WERI-Rb-1 (cell line): ENCODE measurements at regions not wholly inside any gene's neighbourhood (a gene's known extent, or its start where the extent isn't known, plus 50 kb on each side); places are given as distances from the start of the nearest gene placed in this dataset.

Experiments used
- DNase-seq: peaks from one replicate; pipeline ENCODE4 v3.0.0-alpha.2; 2020
- H3K27ac ChIP-seq: fragments of 250-450 bp; sonication (Bioruptor Pico); 2 replicates; pipeline ENCODE4 v1.5.1; 2020; ENCODE audit warnings: mild to moderate bottlenecking, moderate library complexity
- H3K27me3 ChIP-seq: fragments of 250-450 bp; sonication (Bioruptor Pico); 2 replicates; pipeline ENCODE4 v1.5.1; 2021; ENCODE audit warnings: mild to moderate bottlenecking, low read depth, moderate library complexity; ENCODE audit not compliant: insufficient read depth, severe bottlenecking
- H3K36me3 ChIP-seq: fragments of 250-450 bp; sonication (Bioruptor Pico); 2 replicates; pipeline ENCODE4 v1.5.1; 2020; ENCODE audit warnings: mild to moderate bottlenecking, moderate library complexity
- H3K4me3 ChIP-seq: 2 replicates; pipeline ENCODE4 v1.5.1; 2011; ENCODE audit warnings: low read depth, mild to moderate bottlenecking, control low read depth, low read length
- H3K9me3 ChIP-seq: fragments of 250-450 bp; sonication (Bioruptor Pico); 2 replicates; pipeline ENCODE4 v1.5.1; 2021; ENCODE audit warnings: mild to moderate bottlenecking, moderate library complexity; ENCODE audit not compliant: severe bottlenecking
- CTCF ChIP-seq: IDR thresholded peaks from 2 replicates; pipeline ENCODE4 v1.5.1; 2011; ENCODE audit warnings: low read depth, mild to moderate bottlenecking, control low read depth, inconsistent platforms, low read length

GRCh38 chr10:44477046-44477425, 92.1 kb upstream of the CXCL12 start:
- Histone ChIP-seq H3K36me3 (no peaks in the 10 kb centered on the region), H3K27me3 (peaks cover 18% of the 10 kb centered on the region), H3K27ac (peak overlapping the region; percentile 28; the same call in 1 of the 2 replicates), H3K4me3 (no peak overlapping the region), H3K9me3 (peaks cover 2% of the 10 kb centered on the region)
- no peak for DNase-seq
- no peak for TF ChIP-seq CTCF

GRCh38 chr10:44478040-44478439, 93.1 kb upstream of the CXCL12 start:
- peaks cover 2% of the 10 kb centered on the region for H3K9me3 ChIP-seq
- DNase-seq = no peak
- no peak for TF ChIP-seq CTCF
- H3K27me3 ChIP-seq = peaks cover 11% of the 10 kb centered on the region
- H3K36me3 ChIP-seq = no peaks in the 10 kb centered on the region
- H3K27ac ChIP-seq = no peak overlapping the region
- no peak overlapping the region for H3K4me3 ChIP-seq

- Histone ChIP-seq H3K9me3 (peaks cover 2% of the 10 kb centered on the region), H3K4me3 (no peak overlapping the region), H3K36me3 (no peaks in the 10 kb centered on the region), H3K27ac (no peak overlapping the region), H3K27me3 (peaks cover 3% of the 10 kb centered on the region)
- no peak for DNase-seq
- TF ChIP-seq CTCF = no peak
Observed at GRCh38 chr10:44478876-44479705, 94.2 kb upstream of the CXCL12 start.

- Histone ChIP-seq H3K27ac (no peak overlapping the region), H3K4me3 (no peak overlapping the region), H3K9me3 (peaks cover 6% of the 10 kb centered on the region), H3K27me3 (peaks cover 22% of the 10 kb centered on the region), H3K36me3 (no peaks in the 10 kb centered on the region)
- no peak for TF ChIP-seq CTCF
- no peak for DNase-seq
Observed at GRCh38 chr10:44492678-44493077, 107.8 kb upstream of the CXCL12 start.

GRCh38 chr10:44498222-44498621, 113.3 kb upstream of the CXCL12 start:
- DNase-seq = no peak
- no peaks in the 10 kb centered on the region for H3K36me3 ChIP-seq
- no peak for TF ChIP-seq CTCF
- no peak overlapping the region for H3K4me3 ChIP-seq
- H3K27ac ChIP-seq = no peak overlapping the region
- H3K9me3 ChIP-seq = no peaks in the 10 kb centered on the region
- peaks cover 28% of the 10 kb centered on the region for H3K27me3 ChIP-seq

- DNase-seq = no peak
- H3K27me3 ChIP-seq = peaks cover 27% of the 10 kb centered on the region
- H3K4me3 ChIP-seq = no peak overlapping the region
- no peaks in the 10 kb centered on the region for H3K9me3 ChIP-seq
- H3K36me3 ChIP-seq = no peaks in the 10 kb centered on the region
- no peak for TF ChIP-seq CTCF
- H3K27ac ChIP-seq = no peak overlapping the region
Observed at GRCh38 chr10:44500451-44500850, 115.6 kb upstream of the CXCL12 start.
